Fibroblast of the aortic adventitia (primary cell): ENCODE measurements at regions not wholly inside any gene's neighbourhood (a gene's known extent, or its start where the extent isn't known, plus 50 kb on each side); places are given as distances from the start of the nearest gene placed in this dataset.

Source experiments
- DNase-seq: peaks from one replicate; pipeline ENCODE4 v3.0.0-alpha.2; 2010; ENCODE audit warnings: low read depth
- H3K4me3 ChIP-seq: 2 replicates; pipeline ENCODE4 v1.5.1; 2011; ENCODE audit warnings: low read depth, mild to moderate bottlenecking, control low read depth, low read length, moderate library complexity
- CTCF ChIP-seq: IDR thresholded peaks from 2 replicates; pipeline ENCODE4 v1.5.1; 2011; ENCODE audit warnings: mild to moderate bottlenecking, low read length, control low read depth, inconsistent platforms; ENCODE audit not compliant: insufficient read depth

DNA sequence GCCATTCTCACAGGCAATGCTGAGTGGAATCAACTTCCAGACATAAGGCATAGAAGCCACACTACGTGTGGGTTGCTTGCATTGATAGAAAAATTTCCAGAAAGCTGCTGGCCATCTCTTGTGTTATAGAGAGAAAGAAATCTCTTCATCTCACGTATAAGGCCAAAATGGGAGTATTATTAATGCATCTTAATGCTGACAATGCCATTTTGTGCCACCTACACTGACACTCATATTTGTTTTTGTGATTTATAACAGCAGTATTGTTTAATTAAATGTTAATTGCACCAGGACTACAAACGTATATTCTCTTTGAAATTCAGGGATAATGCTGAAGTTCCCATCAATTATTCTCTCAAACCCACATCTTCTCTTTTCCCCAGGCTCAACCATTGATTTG, 56.1 kb upstream of the TMEM132D start:
- TF ChIP-seq CTCF = no peak
- no peak overlapping the region for H3K4me3 ChIP-seq
- no peak for DNase-seq

GRCh38 chr12:129961091-129961490, 57.3 kb upstream of the TMEM132D start:
- no peak overlapping the region for H3K4me3 ChIP-seq
- no peak for TF ChIP-seq CTCF
- no peak for DNase-seq

DNA sequence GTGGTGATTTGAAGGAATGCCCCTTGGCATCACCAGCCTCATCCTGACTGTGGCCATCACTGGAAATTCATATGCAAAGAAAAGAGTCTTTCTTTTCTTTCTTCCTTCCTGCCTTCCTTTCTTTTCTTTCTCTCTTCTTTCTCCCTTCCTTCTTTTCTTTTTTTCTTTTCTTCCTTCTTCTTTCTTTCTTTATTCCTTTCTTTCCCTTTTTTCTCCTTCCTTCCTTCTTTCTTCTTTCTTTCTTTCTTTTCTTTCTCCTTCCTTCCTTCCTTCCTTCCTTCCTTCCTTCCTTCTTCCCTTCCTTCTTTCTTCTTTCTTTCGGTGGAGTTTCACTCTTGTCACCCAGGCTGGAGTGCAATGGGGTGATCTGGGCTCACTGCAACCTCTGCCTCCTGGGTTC, 58.0 kb upstream of the TMEM132D start:
- no peak for TF ChIP-seq CTCF
- H3K4me3 ChIP-seq = no peak overlapping the region
- no peak for DNase-seq

DNA sequence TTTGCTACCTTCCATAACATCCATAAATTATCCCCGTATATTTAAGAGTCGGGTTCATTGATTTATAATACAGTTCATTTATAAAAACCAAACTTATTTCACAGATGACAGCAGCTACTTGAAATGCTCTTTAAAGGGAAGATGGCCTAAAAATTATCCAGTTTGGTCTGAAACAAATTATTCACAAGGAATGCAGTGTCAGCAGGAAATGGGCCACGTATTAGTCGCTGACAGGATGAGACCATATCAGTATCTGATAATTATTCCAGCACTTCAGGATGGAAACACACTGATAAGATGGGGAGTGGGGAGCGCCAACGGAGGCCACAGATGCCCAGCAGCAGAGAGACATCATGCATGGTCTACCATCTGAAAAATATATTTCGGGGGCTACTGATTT, 60.5 kb upstream of the TMEM132D start:
- H3K4me3 ChIP-seq = no peak overlapping the region
- no peak for DNase-seq
- no peak for TF ChIP-seq CTCF

DNA sequence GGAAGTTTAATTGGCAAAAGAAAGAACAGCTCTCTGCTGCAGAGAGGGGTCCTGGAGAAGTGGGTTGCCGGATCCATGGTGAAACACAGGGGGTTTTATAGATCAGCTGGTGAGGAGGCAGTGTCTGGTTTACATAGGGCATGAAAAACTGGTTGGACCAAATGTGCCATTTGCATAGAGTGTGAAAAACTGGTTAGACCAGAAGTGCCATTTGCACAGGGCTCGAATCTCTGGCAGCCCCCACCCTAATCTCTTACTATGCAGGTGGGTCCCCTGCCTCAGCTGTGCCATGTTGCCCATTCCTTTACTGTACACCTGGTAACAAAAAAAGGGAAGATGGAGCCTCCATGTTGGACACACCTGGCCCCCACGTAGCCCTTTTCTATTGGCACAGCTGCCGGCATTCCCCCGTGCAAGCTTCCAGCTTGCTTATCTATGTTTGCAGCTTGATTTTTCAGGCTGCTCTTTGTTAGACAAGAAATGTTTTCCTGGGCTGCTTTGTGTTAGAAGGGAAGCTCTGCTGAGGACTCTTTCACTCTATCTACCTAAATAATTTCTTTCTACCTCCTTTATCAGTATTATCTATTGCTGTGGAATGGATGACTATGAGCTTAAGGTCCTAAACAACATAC, 61.1 kb upstream of the TMEM132D start:
- no peak for TF ChIP-seq CTCF
- no peak overlapping the region for H3K4me3 ChIP-seq
- no peak for DNase-seq

DNA sequence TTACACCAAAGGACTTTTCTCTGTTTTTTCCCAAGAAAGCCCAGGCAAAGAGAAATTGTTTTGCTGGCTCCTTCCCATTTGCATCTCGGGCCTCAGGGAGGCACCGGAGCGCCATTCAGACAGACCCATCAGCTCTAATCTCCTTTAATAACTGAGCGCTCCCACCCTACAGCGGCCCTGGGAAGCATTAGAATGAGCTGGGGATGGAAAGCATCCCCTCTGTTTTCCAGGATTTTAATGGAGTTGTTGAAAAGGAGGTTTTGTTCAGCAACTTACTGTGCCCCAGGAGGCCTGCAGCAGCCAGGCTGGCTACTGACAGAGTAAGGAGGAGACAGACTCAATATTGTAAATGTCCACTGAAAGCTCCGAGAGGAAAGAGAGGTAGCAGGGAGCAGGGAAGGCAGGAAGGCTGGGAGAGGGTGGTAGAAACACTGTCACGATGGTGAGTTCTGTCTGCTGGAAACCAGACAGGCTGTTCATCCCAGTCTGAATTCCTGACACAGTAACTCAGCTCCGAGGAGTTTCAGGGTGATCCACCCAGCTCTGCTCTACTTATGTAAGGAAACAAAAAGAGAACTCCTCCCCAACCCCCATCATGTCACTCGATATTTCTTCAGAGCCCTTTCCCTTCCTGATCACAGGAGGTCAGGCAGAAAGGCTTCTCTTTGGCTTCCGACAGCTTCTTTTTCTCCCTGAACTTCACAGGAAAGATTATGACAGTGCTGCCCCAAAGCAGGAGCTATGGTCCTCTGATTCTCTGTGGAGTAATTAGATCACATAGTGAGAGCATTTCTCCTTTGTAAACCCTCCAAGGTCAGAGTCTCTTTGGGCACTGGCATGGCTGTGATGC, 62.5 kb upstream of the TMEM132D start:
- no peak for TF ChIP-seq CTCF

More for the DNA sequence above, 62.5 kb upstream of the TMEM132D start:
- no peak for DNase-seq
- no peak overlapping the region for H3K4me3 ChIP-seq
